Fibroblast of gingiva (primary cell): ENCODE measurements at regions not wholly inside any gene's neighbourhood (a gene's known extent, or its start where the extent isn't known, plus 50 kb on each side); places are given as distances from the start of the nearest gene placed in this dataset.
A peak's percentile ranks its signal among the peaks of the same experiment; 100 is the strongest.
"Not testable (repeated sequence)": the region's sequence is repeated elsewhere in the genome, so short reads cannot be mapped to it uniquely, and the experiment has no call there.

Experiments
- DNase-seq: peaks from one replicate; pipeline ENCODE4 v3.0.0-alpha.2; 2011; ENCODE audit warnings: low read depth

- no peak for DNase-seq
Observed at GRCh38 chr4:30450474-30450873, 269.7 kb upstream of the PCDH7 start.

- DNase-seq: no peak
Observed at GRCh38 chr4:30454504-30454903, 265.7 kb upstream of the PCDH7 start.

- DNase-seq: no peak
Observed at GRCh38 chr4:30456716-30457115, 263.5 kb upstream of the PCDH7 start.

- no peak for DNase-seq
Observed at GRCh38 chr4:30460818-30461217, 259.4 kb upstream of the PCDH7 start.

GRCh38 chr4:30461218-30461617 is 259.0 kb upstream of the PCDH7 start:
- DNase-seq: no peak

GRCh38 chr4:30462445-30463090 is 257.6 kb upstream of the PCDH7 start:
- DNase-seq: no peak

GRCh38 chr4:30471861-30472260 is 248.3 kb upstream of the PCDH7 start:
- DNase-seq: no peak

- DNase-seq: no peak
Observed at GRCh38 chr4:30473225-30473624, 246.9 kb upstream of the PCDH7 start.

- DNase-seq: no peak
Observed at GRCh38 chr4:30495251-30495650, 224.9 kb upstream of the PCDH7 start.

- DNase-seq: no peak
Observed at GRCh38 chr4:30495651-30496310, 224.4 kb upstream of the PCDH7 start.

GRCh38 chr4:30511751-30512150 is 208.4 kb upstream of the PCDH7 start:
- DNase-seq: no peak

- DNase-seq: no peak
Observed at GRCh38 chr4:30518211-30518610, 202.0 kb upstream of the PCDH7 start.

GRCh38 chr4:30525662-30526315 is 194.4 kb upstream of the PCDH7 start:
- no peak for DNase-seq

- no peak for DNase-seq
Observed at GRCh38 chr4:30535255-30535654, 184.9 kb upstream of the PCDH7 start.

GRCh38 chr4:30536231-30536630 is 183.9 kb upstream of the PCDH7 start:
- DNase-seq: no peak

GRCh38 chr4:30537456-30537855 is 182.7 kb upstream of the PCDH7 start:
- peak; percentile 4 for DNase-seq

GRCh38 chr4:30538794-30539193 is 181.4 kb upstream of the PCDH7 start:
- no peak for DNase-seq

- DNase-seq: no peak
Observed at GRCh38 chr4:30543057-30543456, 177.1 kb upstream of the PCDH7 start.

- no peak for DNase-seq
Observed at GRCh38 chr4:30553151-30553550, 167.0 kb upstream of the PCDH7 start.

- no peak for DNase-seq
Observed at GRCh38 chr4:30553706-30554105, 166.5 kb upstream of the PCDH7 start.

GRCh38 chr4:30555775-30556174 is 164.4 kb upstream of the PCDH7 start:
- no peak for DNase-seq

- DNase-seq: no peak
Observed at GRCh38 chr4:30559481-30559880, 160.7 kb upstream of the PCDH7 start.

- DNase-seq: no peak
Observed at GRCh38 chr4:30586850-30587249, 133.3 kb upstream of the PCDH7 start.

- not testable (repeated sequence) for DNase-seq
Observed at GRCh38 chr4:30589669-30590068, 130.5 kb upstream of the PCDH7 start.
